H1 (cell line): ENCODE measurements at regions not wholly inside any gene's neighbourhood (a gene's known extent, or its start where the extent isn't known, plus 50 kb on each side); places are given as distances from the start of the nearest gene placed in this dataset.

Experiments
- JUND ChIP-seq: IDR thresholded peaks from 2 replicates; pipeline ENCODE4 v1.6.1; 2011; ENCODE audit warnings: mild to moderate bottlenecking, improper control_type of control experiment, low read length

GRCh38 chr3:82002491-82002890 lies 241.0 kb upstream of the GBE1 start (continued):
- TF ChIP-seq JUND, result no peak
